Renal cortex interstitium (tissue), 11 donors: ENCODE measurements at regions not wholly inside any gene's neighbourhood (a gene's known extent, or its start where the extent isn't known, plus 50 kb on each side); places are given as distances from the start of the nearest gene placed in this dataset.
"Not testable (repeated sequence)": the region's sequence is repeated elsewhere in the genome, so short reads cannot be mapped to it uniquely, and the experiment has no call there.

Experiments
- DNase-seq, 11 donors: peaks; one replicate each; pipeline ENCODE4 v3.0.0-alpha.2; 2013; ENCODE audit warnings: low read depth in 9 of 11, low spot score in 4 of 11; ENCODE audit errors: extremely low read depth in 1 of 11

GRCh38 chr16:29578898-29579297, 72.7 kb upstream of the NPIPB12 start:
- DNase-seq, result not testable (repeated sequence)

GRCh38 chr16:29581764-29582163, 75.6 kb upstream of the NPIPB12 start:
- not testable (repeated sequence) for DNase-seq

GRCh38 chr16:29591919-29592318, 71.1 kb upstream of the SPN start:
- not testable (repeated sequence) for DNase-seq

- DNase-seq, result not testable (repeated sequence)
These were observed 68.7 kb upstream of the SPN start for GRCh38 chr16:29594269-29594925.

- peak; percentile 53 to 79 (median 74) for DNase-seq
These were observed 67.9 kb upstream of the SPN start for GRCh38 chr16:29594926-29595838.

GRCh38 chr16:29597030-29597429, 66.0 kb upstream of the SPN start:
- not testable (repeated sequence) for DNase-seq

GRCh38 chr16:29600111-29601000, 62.7 kb upstream of the SPN start:
- not testable (repeated sequence) for DNase-seq

- DNase-seq, result not testable (repeated sequence)
These were observed 60.8 kb upstream of the SPN start for GRCh38 chr16:29602247-29602625.

- DNase-seq, result not testable (repeated sequence)
These were observed 60.4 kb upstream of the SPN start for GRCh38 chr16:29602683-29603088.

- DNase-seq, result not testable (repeated sequence)
These were observed 58.2 kb upstream of the SPN start for GRCh38 chr16:29604631-29605549.

- not testable (repeated sequence) for DNase-seq
These were observed 57.3 kb upstream of the SPN start for GRCh38 chr16:29605593-29606205.

GRCh38 chr16:29606669-29607427, 56.2 kb upstream of the SPN start:
- DNase-seq, result not testable (repeated sequence)

- DNase-seq, result not testable (repeated sequence)
These were observed 55.6 kb upstream of the SPN start for GRCh38 chr16:29607428-29607823.

- not testable (repeated sequence) for DNase-seq
These were observed 50.4 kb upstream of the SPN start for GRCh38 chr16:29612381-29613306.
